Suprapubic skin (tissue), 4 donors: ENCODE measurements at regions not wholly inside any gene's neighbourhood (a gene's known extent, or its start where the extent isn't known, plus 50 kb on each side); places are given as distances from the start of the nearest gene placed in this dataset.

Experiments used
- DNase-seq, 2 donors: peaks; one replicate each; pipeline ENCODE4 v3.0.0-alpha.2; 2019; ENCODE audit warnings: low spot score in 2 of 2
- H3K27ac ChIP-seq: fragments of 200-600 bp; sonication (generic); one replicate; pipeline ENCODE4 v1.5.1; 2019
- H3K27me3 ChIP-seq: fragments of 200-600 bp; sonication (generic); one replicate; pipeline ENCODE4 v1.5.1; 2019
- H3K36me3 ChIP-seq: fragments of 200-600 bp; sonication (generic); one replicate; pipeline ENCODE4 v1.5.1; 2019
- H3K4me1 ChIP-seq: fragments of 200-600 bp; sonication (generic); one replicate; pipeline ENCODE4 v1.5.1; 2019
- H3K4me3 ChIP-seq: fragments of 200-600 bp; sonication (generic); one replicate; pipeline ENCODE4 v1.5.1; 2019; ENCODE audit warnings: mild to moderate bottlenecking
- H3K9me3 ChIP-seq: fragments of 200-600 bp; sonication (generic); one replicate; pipeline ENCODE4 v1.5.1; 2019
- EP300 ChIP-seq: sonication (generic); formaldehyde crosslinking; IDR thresholded peaks from one replicate; pipeline ENCODE4 v1.6.1; 2017; ENCODE audit warnings: antibody characterized with exemption
- POLR2A ChIP-seq, 2 donors: fragments of 450-650 bp; IDR thresholded peaks; one replicate each; pipeline ENCODE4 v1.6.1; 2017; ENCODE audit warnings: antibody characterized with exemption in 2 of 2, mild to moderate bottlenecking in 2 of 2, moderate library complexity in 2 of 2
- POLR2AphosphoS5 ChIP-seq, 3 donors: sonication (generic); formaldehyde crosslinking; IDR thresholded peaks; one replicate each; pipeline ENCODE4 v1.6.1; 2017; ENCODE audit warnings: antibody characterized with exemption in 3 of 3
- WGBS: methylation state at CpG from one replicate; pipeline ENCODE4 v1.1.5; 2018; 5-methylcytosine and 5-hydroxymethylcytosine counted together
- TF ChIP-seq, protein P1 (sequence below), 2 donors: fragments of 200-600 bp in 1 of 2; fragments of 450-650 bp in 1 of 2; sonication (generic) in 1 of 2; IDR thresholded peaks; one replicate each; pipeline ENCODE4 v1.5.1; 2016 to 2019; ENCODE audit warnings: antibody characterized with exemption in 2 of 2, mild to moderate bottlenecking in 1 of 2, moderate library complexity in 1 of 2

DNA sequence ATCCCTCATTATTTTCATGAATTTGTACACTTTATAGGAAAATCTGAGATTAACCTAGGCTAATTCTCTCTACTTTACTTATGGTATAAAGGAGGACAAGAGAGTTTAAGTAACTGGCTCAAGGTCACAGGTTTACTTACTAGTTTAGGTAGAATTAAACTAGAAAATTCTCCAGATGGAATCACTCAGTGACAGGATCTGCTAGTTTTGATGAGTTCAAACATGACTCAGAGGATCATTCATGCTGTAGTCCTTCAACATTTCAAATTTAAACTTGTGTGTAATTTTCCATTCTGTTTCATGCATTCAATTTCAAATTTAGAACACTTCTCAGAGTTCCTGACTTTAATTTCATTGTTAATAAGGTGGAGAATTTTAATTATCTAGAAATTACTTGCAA lies 485.7 kb upstream of the TUSC1 start:
- Histone ChIP-seq H3K27ac (no peak overlapping the region), H3K36me3 (no peaks in the 10 kb centered on the region), H3K9me3 (no peaks in the 10 kb centered on the region), H3K4me1 (no peaks in the 10 kb centered on the region), H3K4me3 (no peak overlapping the region), H3K27me3 (no peaks in the 10 kb centered on the region)
- no peak for DNase-seq
- TF ChIP-seq EP300 = no peak
- TF ChIP-seq POLR2AphosphoS5 (IDR thresholded peaks at IDR 0.05) = no peak
- no peak for TF ChIP-seq POLR2A (IDR thresholded peaks at IDR 0.05)
- TF ChIP-seq, protein P1, sequence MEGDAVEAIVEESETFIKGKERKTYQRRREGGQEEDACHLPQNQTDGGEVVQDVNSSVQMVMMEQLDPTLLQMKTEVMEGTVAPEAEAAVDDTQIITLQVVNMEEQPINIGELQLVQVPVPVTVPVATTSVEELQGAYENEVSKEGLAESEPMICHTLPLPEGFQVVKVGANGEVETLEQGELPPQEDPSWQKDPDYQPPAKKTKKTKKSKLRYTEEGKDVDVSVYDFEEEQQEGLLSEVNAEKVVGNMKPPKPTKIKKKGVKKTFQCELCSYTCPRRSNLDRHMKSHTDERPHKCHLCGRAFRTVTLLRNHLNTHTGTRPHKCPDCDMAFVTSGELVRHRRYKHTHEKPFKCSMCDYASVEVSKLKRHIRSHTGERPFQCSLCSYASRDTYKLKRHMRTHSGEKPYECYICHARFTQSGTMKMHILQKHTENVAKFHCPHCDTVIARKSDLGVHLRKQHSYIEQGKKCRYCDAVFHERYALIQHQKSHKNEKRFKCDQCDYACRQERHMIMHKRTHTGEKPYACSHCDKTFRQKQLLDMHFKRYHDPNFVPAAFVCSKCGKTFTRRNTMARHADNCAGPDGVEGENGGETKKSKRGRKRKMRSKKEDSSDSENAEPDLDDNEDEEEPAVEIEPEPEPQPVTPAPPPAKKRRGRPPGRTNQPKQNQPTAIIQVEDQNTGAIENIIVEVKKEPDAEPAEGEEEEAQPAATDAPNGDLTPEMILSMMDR (IDR thresholded peaks at IDR 0.05) = no peak

DNA sequence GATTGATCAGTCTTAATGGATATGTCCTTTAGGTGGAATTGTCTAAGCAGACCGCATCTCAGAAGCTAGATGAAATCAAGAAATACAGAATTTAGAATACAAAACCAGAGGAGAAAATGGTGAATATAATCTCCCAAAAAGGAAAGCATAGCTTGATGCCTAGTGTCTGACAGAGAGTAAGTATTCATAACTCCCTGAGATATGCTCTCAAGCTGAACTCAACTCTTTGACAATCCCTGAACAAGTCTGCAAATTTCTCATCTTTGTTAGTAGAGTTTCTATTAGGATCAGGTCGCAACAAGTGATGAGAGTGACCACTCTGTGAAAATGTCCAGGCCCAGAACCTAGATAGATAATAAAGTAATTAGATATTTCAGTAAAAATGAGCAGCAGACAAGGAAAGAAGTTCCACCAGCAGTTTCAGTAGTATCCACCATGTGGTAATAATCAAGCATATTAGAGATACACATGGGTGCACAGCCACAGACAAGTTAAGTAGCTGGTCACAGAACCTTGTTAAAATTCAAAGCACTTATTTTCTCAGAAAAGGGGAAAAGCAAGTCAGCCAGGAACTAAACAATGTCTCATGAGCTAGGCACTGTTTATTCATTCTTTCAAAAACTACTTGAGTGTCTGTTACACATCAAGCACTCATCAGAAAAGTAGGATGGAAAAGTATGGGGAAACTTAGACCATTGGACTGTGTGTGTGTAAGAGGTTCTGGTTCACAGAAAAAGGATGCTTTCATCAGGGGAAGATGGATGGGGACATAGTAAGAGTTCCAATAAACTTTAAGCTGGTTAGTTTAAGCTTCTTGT lies 481.5 kb upstream of the TUSC1 start:
- H3K36me3 ChIP-seq = no peaks in the 10 kb centered on the region
- TF ChIP-seq EP300 = no peak
- TF ChIP-seq, protein P1 (IDR thresholded peaks at IDR 0.05) = no peak
- no peak for TF ChIP-seq POLR2AphosphoS5 (IDR thresholded peaks at IDR 0.05)
- no peak for TF ChIP-seq POLR2A (IDR thresholded peaks at IDR 0.05)
- no peaks in the 10 kb centered on the region for H3K4me1 ChIP-seq
- no peak for DNase-seq
- no peaks in the 10 kb centered on the region for H3K27me3 ChIP-seq
- no peaks in the 10 kb centered on the region for H3K9me3 ChIP-seq
- 84% methylated on average over 2 of the region's 2 CpGs for WGBS
- H3K27ac ChIP-seq = no peak overlapping the region
- H3K4me3 ChIP-seq = no peak overlapping the region

DNA sequence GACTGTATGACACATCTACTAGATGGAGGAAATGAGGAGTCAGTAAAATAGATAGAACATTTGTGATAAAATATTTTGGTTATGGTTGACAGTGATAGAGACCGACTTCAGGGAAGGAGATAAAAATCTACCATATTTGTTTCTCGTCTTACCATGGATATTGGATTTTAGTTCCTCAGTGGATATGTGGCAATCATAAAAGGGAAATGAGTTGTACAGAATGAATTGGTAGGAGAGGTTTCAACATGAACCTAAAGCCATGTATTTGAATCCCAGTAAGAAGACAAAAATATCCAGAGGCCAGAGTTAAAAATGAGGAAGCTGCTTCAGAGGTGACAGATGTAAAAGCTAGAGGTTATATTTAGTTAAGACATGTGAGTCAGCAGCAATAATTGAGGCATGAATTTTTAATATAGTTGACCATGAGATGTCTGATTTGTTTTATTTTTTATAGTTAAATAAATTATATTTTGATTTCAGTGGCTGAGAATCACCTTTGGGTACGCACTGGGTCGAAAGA lies 480.4 kb upstream of the TUSC1 start:
- Histone ChIP-seq H3K9me3 (no peaks in the 10 kb centered on the region), H3K27me3 (no peaks in the 10 kb centered on the region), H3K36me3 (no peaks in the 10 kb centered on the region), H3K4me1 (no peaks in the 10 kb centered on the region), H3K27ac (no peak overlapping the region), H3K4me3 (no peak overlapping the region)
- WGBS = 85% methylated on average over 4 of the region's 4 CpGs
- TF ChIP-seq, protein P1 (IDR thresholded peaks at IDR 0.05) = no peak
- no peak for TF ChIP-seq POLR2A (IDR thresholded peaks at IDR 0.05)
- no peak for TF ChIP-seq EP300
- no peak for TF ChIP-seq POLR2AphosphoS5 (IDR thresholded peaks at IDR 0.05)
- DNase-seq = no peak

DNA sequence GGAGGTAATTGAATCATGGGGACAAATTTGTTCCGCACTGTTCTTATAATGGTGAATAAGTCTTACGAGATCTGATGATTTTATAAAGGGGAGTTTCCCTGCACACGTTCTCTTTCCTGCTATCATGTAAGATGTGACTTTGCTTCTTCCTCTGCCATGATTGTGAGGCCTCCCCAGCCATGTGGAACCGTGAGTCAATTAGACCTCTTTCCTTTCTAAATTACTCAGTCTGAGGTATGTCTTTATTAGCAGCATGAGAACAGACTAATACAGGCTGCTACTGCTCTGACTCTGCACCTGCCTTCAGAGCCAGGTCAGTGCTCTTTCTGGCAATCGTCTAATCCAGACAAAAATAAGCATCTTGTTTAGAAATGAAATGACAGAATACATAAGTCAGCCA lies 479.2 kb upstream of the TUSC1 start:
- TF ChIP-seq POLR2A (IDR thresholded peaks at IDR 0.05) (no peak), POLR2AphosphoS5 (IDR thresholded peaks at IDR 0.05) (no peak), EP300 (no peak)
- WGBS = 79% methylated on average over 5 of the region's 5 CpGs
- no peaks in the 10 kb centered on the region for H3K36me3 ChIP-seq
- H3K4me1 ChIP-seq = no peaks in the 10 kb centered on the region
- no peak for DNase-seq
- no peak overlapping the region for H3K4me3 ChIP-seq
- H3K27me3 ChIP-seq = no peaks in the 10 kb centered on the region
- no peak overlapping the region for H3K27ac ChIP-seq
- H3K9me3 ChIP-seq = no peaks in the 10 kb centered on the region

DNA sequence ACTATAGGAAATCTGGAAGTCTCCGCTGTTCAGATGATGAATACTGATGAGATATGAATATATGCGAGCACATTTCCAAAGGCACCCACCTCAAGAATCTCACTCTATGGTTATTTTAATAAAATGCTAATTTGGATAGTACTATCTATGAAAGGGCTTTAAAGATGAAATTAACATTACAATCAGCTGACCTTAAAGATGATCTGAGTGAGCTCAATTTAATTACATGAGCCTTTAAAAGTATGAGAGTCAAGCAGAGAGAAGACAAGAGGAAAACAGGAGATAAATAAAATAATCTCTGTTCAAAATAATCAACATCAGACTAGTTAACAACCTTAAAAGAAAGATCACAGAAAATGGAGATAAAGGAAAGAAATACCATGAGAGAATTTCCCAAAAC lies 474.1 kb upstream of the TUSC1 start:
- TF ChIP-seq POLR2A (IDR thresholded peaks at IDR 0.05) (no peak), POLR2AphosphoS5 (IDR thresholded peaks at IDR 0.05) (no peak), EP300 (no peak)
- TF ChIP-seq, protein P1 (IDR thresholded peaks at IDR 0.05) = no peak
- Histone ChIP-seq H3K9me3 (no peaks in the 10 kb centered on the region), H3K36me3 (no peaks in the 10 kb centered on the region), H3K4me3 (no peak overlapping the region), H3K27me3 (no peaks in the 10 kb centered on the region), H3K4me1 (no peaks in the 10 kb centered on the region), H3K27ac (no peak overlapping the region)
- no peak for DNase-seq
- WGBS = 95% methylated on average over 2 of the region's 2 CpGs
